ENCODE measurements at regions not wholly inside any gene's neighbourhood (a gene's known extent, or its start where the extent isn't known, plus 50 kb on each side); places are given as distances from the start of the nearest gene placed in this dataset.

GRCh38 chr7:17545348-17545747, 246.9 kb downstream of the AHR start:
- H3K79me2 ChIP-seq (ENCODE audit: insufficient read depth) = no peaks in the 10 kb centered on the region
- H3K4me1 ChIP-seq (ENCODE audit: control insufficient read depth in 1 of 2, insufficient read depth in 2 of 2, low read depth in 1 of 2, low read length in 1 of 2) = no peaks in the 10 kb centered on the region
- peaks cover 9% of the 10 kb centered on the region; the same call in 1 of the 2 replicates for H3K27me3 ChIP-seq (ENCODE audit: insufficient read depth)
- H3K4me2 ChIP-seq = no peak overlapping the region
- no peak overlapping the region for H3K27ac ChIP-seq (ENCODE audit: low read depth in 2 of 2, low read length in 1 of 2)
- no peaks in the 10 kb centered on the region for H3K36me3 ChIP-seq (replicated peaks in 1 of 2; ENCODE audit: control insufficient read depth in 1 of 2, insufficient read depth in 2 of 2, low read length in 1 of 2)
- ChIA-PET POLR2A (no interaction called here), CTCF (no interaction called here)
- TF ChIP-seq FOXJ3 (CRISPR knock-in tag; IDR thresholded peaks at IDR 0.05) (no peak), USF1 (IDR thresholded peaks at IDR 0.05; ENCODE audit: borderline replicate concordance, low read depth) (no peak), IRF3 (IDR thresholded peaks at IDR 0.05; ENCODE audit: low read depth, low read length) (no peak), RAD21 (IDR thresholded peaks at IDR 0.05; ENCODE audit: low read length) (no peak)
- DNase-seq = no peak
- H4K20me1 ChIP-seq (ENCODE audit: insufficient read depth) = no peaks in the 10 kb centered on the region
- H2AFZ ChIP-seq (ENCODE audit: low read depth) = no peak overlapping the region
- H3F3A ChIP-seq (replicated peaks; ENCODE audit: insufficient read depth) = no peaks in the 10 kb centered on the region
- no peaks in the 10 kb centered on the region for H3K9me3 ChIP-seq
- no peak overlapping the region for H3K4me3 ChIP-seq (ENCODE audit: low read depth in 2 of 2, low read length in 1 of 2)
- H3K9me2 ChIP-seq = no peaks in the 10 kb centered on the region
- no peak overlapping the region for H3K9ac ChIP-seq

GRCh38 chr7:17546189-17546588, 247.7 kb downstream of the AHR start:
- H3K4me1 ChIP-seq (ENCODE audit: control insufficient read depth in 1 of 2, insufficient read depth in 2 of 2, low read depth in 1 of 2, low read length in 1 of 2) = no peaks in the 10 kb centered on the region
- 7% methylated on average over 3 of the region's 3 CpGs for WGBS (ENCODE audit: low lambda C conversion rate)
- H3K4me3 ChIP-seq (ENCODE audit: low read depth in 2 of 2, low read length in 1 of 2) = no peak overlapping the region
- no peak overlapping the region for H3K27ac ChIP-seq (ENCODE audit: low read depth in 2 of 2, low read length in 1 of 2)
- no peak overlapping the region for H3K9ac ChIP-seq
- ChIA-PET CTCF (interaction anchor here (0.7 kb wide), 1 partner anchor 563 kb away, joined by 3 read pairs; no protein-coding TSS in a partner anchor), POLR2A (no interaction called here)
- no peaks in the 10 kb centered on the region for H3F3A ChIP-seq (replicated peaks; ENCODE audit: insufficient read depth)
- H3K9me3 ChIP-seq = no peaks in the 10 kb centered on the region
- no peaks in the 10 kb centered on the region for H3K36me3 ChIP-seq (replicated peaks in 1 of 2; ENCODE audit: control insufficient read depth in 1 of 2, insufficient read depth in 2 of 2, low read length in 1 of 2)
- no peak overlapping the region for H3K4me2 ChIP-seq
- H4K20me1 ChIP-seq (ENCODE audit: insufficient read depth) = no peaks in the 10 kb centered on the region
- no peak overlapping the region for H2AFZ ChIP-seq (ENCODE audit: low read depth)
- H3K79me2 ChIP-seq (ENCODE audit: insufficient read depth) = no peaks in the 10 kb centered on the region
- no peak for DNase-seq
- no peaks in the 10 kb centered on the region for H3K9me2 ChIP-seq
- peaks cover 9% of the 10 kb centered on the region; the same call in 1 of the 2 replicates for H3K27me3 ChIP-seq (ENCODE audit: insufficient read depth)
- TF ChIP-seq POLR2AphosphoS5 (IDR thresholded peaks at IDR 0.05; ENCODE audit: low read depth, low read length) (no peak), REST (IDR thresholded peaks at IDR 0.05; ENCODE audit: low read depth, low read length) (no peak), FOSL2 (IDR thresholded peaks at IDR 0.05; ENCODE audit: borderline replicate concordance, low read depth) (no peak), USF1 (IDR thresholded peaks at IDR 0.05; ENCODE audit: borderline replicate concordance, low read depth) (no peak), CHD2 (IDR thresholded peaks at IDR 0.05; ENCODE audit: low read length, partially characterized antibody) (no peak), USF2 (IDR thresholded peaks at IDR 0.05; ENCODE audit: borderline replicate concordance, low read depth, low read length) (no peak), TCF12 (IDR thresholded peaks at IDR 0.05) (no peak), GABPA (IDR thresholded peaks at IDR 0.05; ENCODE audit: low read depth) (no peak), NRF1 (IDR thresholded peaks at IDR 0.05; ENCODE audit: low read depth, low read length) (no peak), FOXJ3 (CRISPR knock-in tag; IDR thresholded peaks at IDR 0.05) (no peak), RXRA (IDR thresholded peaks at IDR 0.05; ENCODE audit: borderline replicate concordance, low read depth) (no peak), IRF3 (IDR thresholded peaks at IDR 0.05; ENCODE audit: low read depth, low read length) (no peak), EP300 (IDR thresholded peaks at IDR 0.05; ENCODE audit: borderline replicate concordance in 1 of 2, low read depth in 1 of 2, low read length in 1 of 2) (no peak), PBX3 (IDR thresholded peaks at IDR 0.05) (no peak)

All from SK-N-SH (cell line).